Neural crest cell (in vitro differentiated cells): ENCODE measurements at regions not wholly inside any gene's neighbourhood (a gene's known extent, or its start where the extent isn't known, plus 50 kb on each side); places are given as distances from the start of the nearest gene placed in this dataset.

ENCODE experiments used
- DNase-seq: peaks from one replicate; pipeline ENCODE4 v3.0.0; 2021; ENCODE audit warnings: low read depth, mixed read lengths, low spot score
- H3K27ac Mint-ChIP-seq: one replicate; pipeline ENCODE4 v1.8.0; 2021; ENCODE audit warnings: mild to moderate bottlenecking, mixed read lengths; ENCODE audit not compliant: unreplicated experiment
- H3K27me3 Mint-ChIP-seq: 2 replicates; pipeline ENCODE4 v1.8.0; 2021; ENCODE audit warnings: low read depth, mild to moderate bottlenecking, mixed read lengths
- H3K36me3 Mint-ChIP-seq: 2 replicates; pipeline ENCODE4 v1.8.0; 2021; ENCODE audit warnings: low read depth, mild to moderate bottlenecking, mixed read lengths
- H3K4me1 Mint-ChIP-seq: 2 replicates; pipeline ENCODE4 v1.8.0; 2021; ENCODE audit warnings: mixed read lengths
- H3K4me3 Mint-ChIP-seq: one replicate; pipeline ENCODE4 v1.8.0; 2021; ENCODE audit warnings: mild to moderate bottlenecking, mixed read lengths
- H3K9me3 Mint-ChIP-seq: 2 replicates; pipeline ENCODE4 v1.8.0; 2021; ENCODE audit warnings: mixed read lengths
- TF ChIP-seq, protein P1 (sequence below): fragments of 200-600 bp; sonication (generic); conservative IDR thresholded peaks from 2 replicates; pipeline ENCODE4 v1.5.0; 2021; ENCODE audit warnings: antibody characterized with exemption, mild to moderate bottlenecking

DNA sequence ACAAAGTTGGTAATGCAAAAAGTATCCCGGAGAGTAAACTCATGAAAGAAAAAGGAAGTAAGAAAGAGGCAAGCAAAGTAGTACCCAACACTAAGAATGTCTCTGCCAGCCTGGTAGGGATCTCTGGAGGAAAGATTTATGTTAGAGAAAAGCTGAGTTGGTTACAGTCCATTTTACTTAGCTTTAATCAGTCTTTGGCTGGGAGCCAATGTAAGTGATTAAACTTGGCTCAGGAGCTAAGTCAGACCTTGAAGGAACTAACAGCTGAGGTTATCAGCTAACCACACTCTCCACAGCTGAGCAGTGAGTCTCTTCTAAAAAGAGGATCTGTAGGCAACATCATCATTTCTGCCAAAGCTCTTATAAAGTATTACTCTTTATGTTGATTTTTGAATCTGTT, 148.0 kb downstream of the ANKRD7 start:
- Mint-ChIP-seq H3K36me3 (no peaks in the 10 kb centered on the region), H3K27ac (no peak overlapping the region), H3K9me3 (no peaks in the 10 kb centered on the region), H3K4me3 (no peak overlapping the region), H3K4me1 (no peaks in the 10 kb centered on the region), H3K27me3 (no peaks in the 10 kb centered on the region)
- no peak for DNase-seq
- TF ChIP-seq, protein P1, sequence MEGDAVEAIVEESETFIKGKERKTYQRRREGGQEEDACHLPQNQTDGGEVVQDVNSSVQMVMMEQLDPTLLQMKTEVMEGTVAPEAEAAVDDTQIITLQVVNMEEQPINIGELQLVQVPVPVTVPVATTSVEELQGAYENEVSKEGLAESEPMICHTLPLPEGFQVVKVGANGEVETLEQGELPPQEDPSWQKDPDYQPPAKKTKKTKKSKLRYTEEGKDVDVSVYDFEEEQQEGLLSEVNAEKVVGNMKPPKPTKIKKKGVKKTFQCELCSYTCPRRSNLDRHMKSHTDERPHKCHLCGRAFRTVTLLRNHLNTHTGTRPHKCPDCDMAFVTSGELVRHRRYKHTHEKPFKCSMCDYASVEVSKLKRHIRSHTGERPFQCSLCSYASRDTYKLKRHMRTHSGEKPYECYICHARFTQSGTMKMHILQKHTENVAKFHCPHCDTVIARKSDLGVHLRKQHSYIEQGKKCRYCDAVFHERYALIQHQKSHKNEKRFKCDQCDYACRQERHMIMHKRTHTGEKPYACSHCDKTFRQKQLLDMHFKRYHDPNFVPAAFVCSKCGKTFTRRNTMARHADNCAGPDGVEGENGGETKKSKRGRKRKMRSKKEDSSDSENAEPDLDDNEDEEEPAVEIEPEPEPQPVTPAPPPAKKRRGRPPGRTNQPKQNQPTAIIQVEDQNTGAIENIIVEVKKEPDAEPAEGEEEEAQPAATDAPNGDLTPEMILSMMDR: no peak

DNA sequence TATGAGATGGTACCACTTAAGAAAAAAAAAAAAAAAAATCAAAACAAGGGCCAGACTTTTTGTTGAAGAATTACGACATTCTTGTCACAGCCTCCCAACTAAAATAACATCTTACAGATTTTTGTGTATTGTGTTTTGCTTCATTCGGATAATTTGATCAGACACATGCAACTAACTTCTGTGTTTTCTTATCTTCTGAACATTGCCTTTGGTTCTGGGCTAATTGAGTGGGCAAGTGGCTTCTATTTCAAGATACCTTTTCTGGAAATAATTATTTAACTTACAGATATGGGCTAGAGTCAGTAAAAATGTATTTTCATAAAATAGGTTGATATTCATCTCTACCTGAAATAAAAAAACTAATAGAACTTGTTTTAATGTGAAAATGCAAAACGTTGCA, 165.1 kb downstream of the ANKRD7 start:
- Mint-ChIP-seq H3K36me3 (no peaks in the 10 kb centered on the region), H3K9me3 (peaks cover 3% of the 10 kb centered on the region), H3K4me1 (peaks cover 6% of the 10 kb centered on the region), H3K27ac (no peak overlapping the region), H3K27me3 (no peaks in the 10 kb centered on the region), H3K4me3 (no peak overlapping the region)
- DNase-seq: no peak
- TF ChIP-seq, protein P1: no peak

DNA sequence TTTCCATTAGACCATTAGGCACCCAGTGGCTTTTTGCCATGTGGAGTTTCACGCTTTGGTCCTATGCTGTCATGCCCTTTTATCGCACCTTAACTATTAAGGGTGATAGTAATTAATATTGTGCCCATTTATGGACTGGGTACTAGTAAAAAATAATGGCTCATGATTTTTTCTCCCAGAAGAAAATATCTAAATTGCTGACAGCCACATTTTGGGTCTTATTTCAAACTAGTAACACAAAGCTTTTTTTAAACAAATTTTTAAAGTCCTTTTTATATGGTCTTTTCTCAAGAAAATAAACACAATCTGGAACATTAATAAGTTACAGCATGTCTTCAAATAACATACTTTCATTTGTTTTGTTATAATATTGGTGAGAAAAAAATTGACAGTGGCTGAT, 179.7 kb downstream of the ANKRD7 start:
- no peaks in the 10 kb centered on the region for H3K36me3 Mint-ChIP-seq
- H3K27ac Mint-ChIP-seq: no peak overlapping the region
- H3K27me3 Mint-ChIP-seq: no peaks in the 10 kb centered on the region
- TF ChIP-seq, protein P1: no peak
- DNase-seq: no peak
- no peak overlapping the region for H3K4me3 Mint-ChIP-seq
- no peaks in the 10 kb centered on the region for H3K9me3 Mint-ChIP-seq
- H3K4me1 Mint-ChIP-seq: no peaks in the 10 kb centered on the region

DNA sequence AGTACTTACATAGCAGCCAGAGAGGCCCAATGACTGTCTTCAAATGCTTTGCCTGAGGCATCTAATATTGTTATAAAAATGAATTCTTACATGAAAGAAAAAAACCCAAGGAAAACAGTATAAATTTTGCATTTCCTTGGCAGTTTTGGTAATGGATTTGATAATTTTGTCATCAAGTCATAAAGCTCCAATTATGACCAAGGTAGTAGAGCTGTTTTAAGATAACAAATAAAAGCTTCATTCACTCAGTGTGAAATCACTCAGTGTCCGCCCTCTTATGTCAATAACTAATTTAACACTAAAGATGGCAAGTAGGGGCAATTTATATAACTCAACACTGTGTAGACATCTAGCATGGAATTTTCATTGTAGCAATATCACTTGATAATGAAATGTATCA, 193.9 kb downstream of the ANKRD7 start:
- DNase-seq: no peak
- Mint-ChIP-seq H3K4me1 (no peaks in the 10 kb centered on the region), H3K36me3 (no peaks in the 10 kb centered on the region), H3K4me3 (no peak overlapping the region), H3K27me3 (no peaks in the 10 kb centered on the region), H3K9me3 (no peaks in the 10 kb centered on the region), H3K27ac (no peak overlapping the region)
- TF ChIP-seq, protein P1: no peak

GRCh38 chr7:118420888-118421287, 196.4 kb downstream of the ANKRD7 start:
- no peak overlapping the region for H3K4me3 Mint-ChIP-seq
- H3K9me3 Mint-ChIP-seq: no peaks in the 10 kb centered on the region
- TF ChIP-seq, protein P1: no peak
- H3K27me3 Mint-ChIP-seq: no peaks in the 10 kb centered on the region
- H3K27ac Mint-ChIP-seq: no peak overlapping the region
- DNase-seq: no peak
- H3K36me3 Mint-ChIP-seq: no peaks in the 10 kb centered on the region
- no peaks in the 10 kb centered on the region for H3K4me1 Mint-ChIP-seq

GRCh38 chr7:118429141-118429540, 204.6 kb downstream of the ANKRD7 start:
- DNase-seq: no peak
- H3K36me3 Mint-ChIP-seq: peaks cover 6% of the 10 kb centered on the region
- H3K4me1 Mint-ChIP-seq: no peaks in the 10 kb centered on the region
- H3K4me3 Mint-ChIP-seq: no peak overlapping the region
- H3K27me3 Mint-ChIP-seq: no peaks in the 10 kb centered on the region
- H3K9me3 Mint-ChIP-seq: peaks cover 9% of the 10 kb centered on the region
- H3K27ac Mint-ChIP-seq: no peak overlapping the region
- TF ChIP-seq, protein P1: no peak
